Neuron (in vitro differentiated cells): ENCODE measurements at regions not wholly inside any gene's neighbourhood (a gene's known extent, or its start where the extent isn't known, plus 50 kb on each side); places are given as distances from the start of the nearest gene placed in this dataset.
"Not testable (repeated sequence)": the region's sequence is repeated elsewhere in the genome, so short reads cannot be mapped to it uniquely, and the experiment has no call there.

Experiments
- H2AFZ ChIP-seq: one replicate; pipeline ENCODE4 v1.6.1; 2013; ENCODE audit warnings: low read depth, mild to moderate bottlenecking, inconsistent platforms, low read length, moderate library complexity
- H3K27me3 ChIP-seq: one replicate; pipeline ENCODE4 v1.6.1; 2013; ENCODE audit warnings: low read length; ENCODE audit not compliant: insufficient read depth
- H3K36me3 ChIP-seq: one replicate; pipeline ENCODE4 v1.6.1; 2013; ENCODE audit warnings: low read length; ENCODE audit not compliant: insufficient read depth
- H3K4me1 ChIP-seq: one replicate; pipeline ENCODE4 v1.6.1; 2013; ENCODE audit warnings: low read length; ENCODE audit not compliant: insufficient read depth
- H3K4me3 ChIP-seq: 2 replicates; pipeline ENCODE4 v1.5.1; 2013; ENCODE audit warnings: mild to moderate bottlenecking, low read length, moderate library complexity
- H3K9me3 ChIP-seq: one replicate; pipeline ENCODE4 v1.6.1; 2013; ENCODE audit warnings: low read length

GRCh38 chr1:79903321-79903720 is 896.8 kb upstream of the ADGRL4 start:
- H2AFZ ChIP-seq: no peak overlapping the region
- no peaks in the 10 kb centered on the region for H3K9me3 ChIP-seq
- H3K27me3 ChIP-seq: no peaks in the 10 kb centered on the region
- no peaks in the 10 kb centered on the region for H3K36me3 ChIP-seq
- no peaks in the 10 kb centered on the region for H3K4me1 ChIP-seq
- no peak overlapping the region for H3K4me3 ChIP-seq

GRCh38 chr1:79902418-79902817 is 895.9 kb upstream of the ADGRL4 start:
- Histone ChIP-seq H3K4me3 (no peak overlapping the region), H3K27me3 (no peaks in the 10 kb centered on the region), H3K36me3 (no peaks in the 10 kb centered on the region)

GRCh38 chr1:79899914-79900313 is 893.4 kb upstream of the ADGRL4 start:
- H3K27me3 ChIP-seq: no peaks in the 10 kb centered on the region
- H3K4me1 ChIP-seq: no peaks in the 10 kb centered on the region
- no peak overlapping the region for H2AFZ ChIP-seq
- H3K4me3 ChIP-seq: no peak overlapping the region
- no peaks in the 10 kb centered on the region for H3K36me3 ChIP-seq
- no peaks in the 10 kb centered on the region for H3K9me3 ChIP-seq

More at GRCh38 chr1:79902418-79902817, 895.9 kb upstream of the ADGRL4 start:
- no peaks in the 10 kb centered on the region for H3K9me3 ChIP-seq
- H3K4me1 ChIP-seq: no peaks in the 10 kb centered on the region
- H2AFZ ChIP-seq: no peak overlapping the region

- Histone ChIP-seq H3K9me3 (no peaks in the 10 kb centered on the region), H2AFZ (no peak overlapping the region), H3K4me1 (no peaks in the 10 kb centered on the region), H3K36me3 (no peaks in the 10 kb centered on the region), H3K27me3 (no peaks in the 10 kb centered on the region), H3K4me3 (no peak overlapping the region)
Observed at GRCh38 chr1:79896140-79896539, 889.6 kb upstream of the ADGRL4 start.

- Histone ChIP-seq H3K27me3 (no peaks in the 10 kb centered on the region), H3K36me3 (no peaks in the 10 kb centered on the region), H2AFZ (no peak overlapping the region), H3K4me3 (no peak overlapping the region), H3K9me3 (no peaks in the 10 kb centered on the region), H3K4me1 (no peaks in the 10 kb centered on the region)
Observed at GRCh38 chr1:79895573-79895972, 889.0 kb upstream of the ADGRL4 start.

- not testable (repeated sequence) for H3K4me3 ChIP-seq, H3K36me3 ChIP-seq, H2AFZ ChIP-seq, H3K4me1 ChIP-seq, H3K27me3 ChIP-seq, H3K9me3 ChIP-seq
Observed at GRCh38 chr1:79894129-79894528, 887.6 kb upstream of the ADGRL4 start.

- H3K36me3 ChIP-seq: no peaks in the 10 kb centered on the region
- H3K27me3 ChIP-seq: no peaks in the 10 kb centered on the region
- H2AFZ ChIP-seq: no peak overlapping the region
- no peaks in the 10 kb centered on the region for H3K4me1 ChIP-seq
- peaks cover 5% of the 10 kb centered on the region for H3K9me3 ChIP-seq
- no peak overlapping the region for H3K4me3 ChIP-seq
Observed at GRCh38 chr1:79887059-79887458, 880.5 kb upstream of the ADGRL4 start.

- no peaks in the 10 kb centered on the region for H3K36me3 ChIP-seq
- no peaks in the 10 kb centered on the region for H3K27me3 ChIP-seq
- H2AFZ ChIP-seq: no peak overlapping the region
- peaks cover 5% of the 10 kb centered on the region for H3K9me3 ChIP-seq
- no peak overlapping the region for H3K4me3 ChIP-seq
- no peaks in the 10 kb centered on the region for H3K4me1 ChIP-seq
Observed at GRCh38 chr1:79885101-79885500, 878.6 kb upstream of the ADGRL4 start.

- Histone ChIP-seq H3K9me3 (no peaks in the 10 kb centered on the region), H3K27me3 (no peaks in the 10 kb centered on the region), H3K36me3 (no peaks in the 10 kb centered on the region), H2AFZ (no peak overlapping the region), H3K4me1 (peaks cover 10% of the 10 kb centered on the region), H3K4me3 (no peak overlapping the region)
Observed at GRCh38 chr1:79877086-79877485, 870.6 kb upstream of the ADGRL4 start.

- Histone ChIP-seq H2AFZ (no peak overlapping the region), H3K36me3 (no peaks in the 10 kb centered on the region), H3K9me3 (no peaks in the 10 kb centered on the region), H3K4me1 (peaks cover 10% of the 10 kb centered on the region), H3K27me3 (no peaks in the 10 kb centered on the region), H3K4me3 (no peak overlapping the region)
Observed at GRCh38 chr1:79875187-79875586, 868.7 kb upstream of the ADGRL4 start.

- Histone ChIP-seq H3K36me3 (no peaks in the 10 kb centered on the region), H3K27me3 (no peaks in the 10 kb centered on the region), H3K4me1 (peaks cover 10% of the 10 kb centered on the region), H3K4me3 (no peak overlapping the region), H3K9me3 (no peaks in the 10 kb centered on the region), H2AFZ (no peak overlapping the region)
Observed at GRCh38 chr1:79874289-79874688, 867.8 kb upstream of the ADGRL4 start.

GRCh38 chr1:79859212-79859948 is 852.9 kb upstream of the ADGRL4 start:
- no peak overlapping the region for H3K4me3 ChIP-seq
- H3K4me1 ChIP-seq: peaks cover under 1% of the 10 kb centered on the region
- H3K36me3 ChIP-seq: no peaks in the 10 kb centered on the region
- H2AFZ ChIP-seq: no peak overlapping the region
- H3K9me3 ChIP-seq: peaks cover 2% of the 10 kb centered on the region
- no peaks in the 10 kb centered on the region for H3K27me3 ChIP-seq

GRCh38 chr1:79852004-79852403 is 845.5 kb upstream of the ADGRL4 start:
- Histone ChIP-seq H3K9me3 (no peaks in the 10 kb centered on the region), H3K4me1 (peaks cover 34% of the 10 kb centered on the region), H3K4me3 (no peak overlapping the region), H3K36me3 (no peaks in the 10 kb centered on the region), H3K27me3 (no peaks in the 10 kb centered on the region), H2AFZ (no peak overlapping the region)

- no peak overlapping the region for H2AFZ ChIP-seq
- no peak overlapping the region for H3K4me3 ChIP-seq
- H3K36me3 ChIP-seq: no peaks in the 10 kb centered on the region
- peaks cover 41% of the 10 kb centered on the region for H3K4me1 ChIP-seq
- H3K9me3 ChIP-seq: no peaks in the 10 kb centered on the region
- no peaks in the 10 kb centered on the region for H3K27me3 ChIP-seq
Observed at GRCh38 chr1:79849388-79849787, 842.9 kb upstream of the ADGRL4 start.
